ENCODE measurements at regions not wholly inside any gene's neighbourhood (a gene's known extent, or its start where the extent isn't known, plus 50 kb on each side); places are given as distances from the start of the nearest gene placed in this dataset.

DNA sequence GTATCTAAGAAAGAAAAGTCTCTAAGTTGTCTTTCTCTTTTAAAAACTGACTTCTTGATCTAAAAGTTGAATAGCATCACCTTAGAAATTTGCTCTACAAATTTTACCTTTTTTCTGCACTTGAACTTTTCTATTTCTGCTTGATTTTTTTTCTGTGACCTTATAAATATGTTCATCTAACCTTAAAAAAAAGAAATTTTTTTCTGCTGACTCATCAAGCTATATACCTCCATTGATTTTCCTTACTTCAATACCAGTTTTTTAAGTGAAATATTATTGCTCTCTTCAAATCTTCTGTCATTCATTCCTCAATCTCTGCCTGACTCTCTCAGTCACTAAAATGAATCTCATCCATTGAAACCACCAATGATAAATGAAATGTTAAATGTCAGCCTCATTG, 910.1 kb downstream of the GALC start:
- no peak for DNase-seq

DNA sequence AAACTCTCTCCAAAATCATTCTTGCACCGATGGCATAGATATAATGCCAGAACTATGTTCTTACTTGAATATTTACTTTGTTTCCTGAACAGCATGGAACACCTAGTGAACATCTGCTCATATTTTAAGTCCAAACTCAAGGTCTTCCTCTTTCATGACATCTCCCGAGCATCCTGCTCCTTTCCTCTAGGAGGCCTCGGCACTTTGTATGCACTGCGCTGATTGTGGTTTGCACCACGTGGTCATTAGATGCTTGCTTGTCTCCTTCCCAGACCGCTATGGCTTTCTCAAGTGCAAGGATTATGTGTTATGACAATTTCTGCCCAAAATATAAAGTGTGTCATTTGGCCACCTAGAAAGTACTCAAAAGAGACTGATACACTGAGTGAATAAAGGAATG, 912.0 kb downstream of the GALC start:
- DNase-seq: no peak

DNA sequence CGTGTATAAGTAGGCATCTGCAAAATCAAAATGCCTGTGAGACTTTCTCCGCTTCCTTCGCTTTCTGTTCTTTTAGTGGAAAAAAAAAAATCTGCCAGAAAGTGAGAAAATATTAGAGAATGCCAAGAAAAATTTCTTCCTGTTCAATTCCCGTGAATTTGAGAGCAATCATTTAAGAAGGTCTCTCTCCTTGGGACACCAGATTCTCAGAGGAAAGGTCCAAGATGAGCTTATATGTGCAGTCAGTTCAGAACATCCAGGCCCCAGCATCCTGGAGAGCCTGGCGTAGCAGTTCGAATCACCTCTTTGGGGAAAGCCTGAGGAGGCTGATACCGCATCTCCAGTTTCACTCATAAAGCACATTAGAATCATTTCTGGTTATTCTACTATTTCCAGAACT, 912.8 kb downstream of the GALC start:
- DNase-seq: no peak

DNA sequence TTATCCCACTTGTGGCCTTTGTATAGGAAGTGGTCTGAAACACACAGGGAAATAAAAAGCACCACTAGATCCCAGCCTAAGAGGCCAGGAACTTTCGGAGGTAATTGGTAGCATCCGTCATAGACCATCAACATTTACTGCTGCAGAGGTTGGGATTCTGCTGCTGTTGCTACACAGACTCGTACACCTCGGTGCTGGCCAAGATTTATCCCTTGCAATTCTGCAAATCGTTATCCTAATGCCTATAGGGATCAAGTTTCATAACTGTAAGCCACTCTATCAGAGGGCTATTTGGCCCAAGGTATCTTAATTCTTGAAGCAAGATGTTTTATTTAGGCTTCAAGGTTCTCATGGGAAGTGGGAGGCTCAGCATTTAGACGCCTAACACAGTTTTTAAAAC, 913.6 kb downstream of the GALC start:
- DNase-seq: no peak

DNA sequence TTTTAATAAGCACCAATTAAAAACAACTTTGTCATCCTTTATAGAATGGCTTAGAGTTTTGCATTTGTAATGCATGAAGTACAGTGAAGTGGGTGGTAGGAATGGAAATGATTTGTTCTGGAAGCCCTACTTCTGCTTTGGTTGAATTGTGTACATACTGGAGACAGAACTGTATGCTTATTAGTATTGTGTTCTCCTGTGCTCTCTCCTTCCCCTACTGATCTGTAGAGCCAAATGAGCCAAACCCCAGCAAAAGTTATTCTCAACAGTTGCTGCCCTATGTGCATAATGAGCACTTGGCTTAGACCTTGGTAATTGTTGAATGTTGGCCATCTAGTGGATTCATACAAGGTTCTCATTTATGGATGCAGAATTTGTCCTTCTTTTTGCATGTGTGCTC, 916.1 kb downstream of the GALC start:
- no peak for DNase-seq

DNA sequence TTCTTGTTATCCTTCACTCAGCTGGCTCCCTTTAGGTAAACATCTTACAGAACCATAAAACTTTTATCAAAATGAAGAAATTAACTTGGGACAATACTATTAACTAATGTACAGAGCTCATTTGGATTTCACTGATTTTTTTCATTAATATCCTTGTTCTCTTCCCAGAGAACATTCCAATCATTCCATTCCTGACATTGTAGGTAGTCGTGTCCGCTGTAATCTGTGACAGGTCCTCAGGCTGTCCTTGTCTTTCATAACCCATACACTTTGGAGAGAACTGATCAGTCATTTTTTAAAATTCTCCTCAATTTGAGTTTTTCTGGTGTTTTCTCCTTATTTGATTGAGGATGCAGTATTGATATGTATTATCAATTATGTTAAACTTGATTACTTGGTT, 916.8 kb downstream of the GALC start:
- DNase-seq: no peak

DNA sequence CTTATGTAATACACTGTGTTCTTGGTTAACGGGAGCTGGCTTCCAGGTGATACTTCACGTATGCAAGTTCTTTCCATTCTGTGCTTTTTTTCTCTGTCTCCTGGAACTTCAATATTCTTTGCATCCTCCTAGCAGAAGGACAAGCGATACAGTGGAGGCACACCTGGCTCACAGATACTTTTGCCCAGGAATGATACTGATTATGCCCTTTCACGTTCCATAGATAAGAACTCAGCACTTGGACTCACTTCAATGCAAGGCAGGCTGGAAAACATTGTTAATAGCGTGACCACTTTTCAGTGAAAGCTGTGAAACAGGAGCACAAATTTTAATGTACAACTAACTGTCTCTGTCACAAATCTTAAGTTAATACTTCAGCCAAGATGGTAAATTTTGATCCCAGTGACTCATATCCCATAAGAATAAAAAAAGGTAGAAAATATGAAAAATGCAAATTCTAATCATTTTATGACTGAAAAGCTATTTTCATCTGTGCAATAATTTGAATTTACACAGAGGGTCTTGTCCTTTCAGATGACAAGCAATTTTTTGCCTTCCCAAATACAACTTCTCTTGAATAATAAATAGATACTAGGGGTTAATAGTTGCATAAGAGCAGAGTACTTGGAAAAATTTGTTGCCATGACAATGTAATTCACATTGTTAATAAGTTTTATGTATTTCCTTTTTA, 919.0 kb downstream of the GALC start:
- DNase-seq: no peak

DNA sequence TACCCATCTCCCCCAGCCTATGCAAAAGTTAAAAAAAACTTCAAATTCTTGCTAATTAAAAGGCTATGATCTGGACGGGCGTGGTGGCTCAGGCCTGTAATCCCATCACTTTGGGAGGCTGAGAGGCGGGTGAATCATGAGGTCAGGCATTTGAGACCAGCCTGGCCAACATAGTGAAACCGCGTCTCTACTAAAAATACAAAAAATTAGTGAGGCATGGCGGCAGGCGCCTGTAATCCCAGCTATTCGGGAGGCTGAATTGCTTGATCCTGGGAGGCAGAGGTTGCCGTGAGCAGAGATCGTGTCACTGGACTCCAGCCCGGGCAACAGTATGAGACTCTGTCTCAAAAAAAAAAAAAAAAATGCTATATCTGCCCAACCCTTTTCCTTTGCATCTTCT, 925.4 kb downstream of the GALC start:
- DNase-seq: no peak

DNA sequence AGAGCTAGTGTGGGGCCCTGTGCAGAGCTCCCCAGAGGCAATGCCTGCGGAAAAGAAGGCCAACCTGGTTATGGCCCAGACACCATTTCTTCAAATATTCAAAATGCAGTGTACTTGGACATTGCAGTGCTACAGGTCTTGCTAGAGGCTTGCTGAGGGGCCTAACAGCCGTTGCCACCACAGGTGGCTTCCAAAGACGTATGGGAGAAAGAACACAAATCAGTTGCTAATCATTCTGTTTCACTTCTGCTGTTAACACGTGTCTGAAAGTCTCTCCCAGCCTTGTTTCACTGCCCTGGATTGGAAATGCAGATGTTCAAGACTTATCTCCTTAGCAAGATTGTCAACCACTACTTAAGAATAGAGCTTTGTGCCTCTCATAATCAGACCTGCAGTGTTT, 925.9 kb downstream of the GALC start:
- no peak for DNase-seq

DNA sequence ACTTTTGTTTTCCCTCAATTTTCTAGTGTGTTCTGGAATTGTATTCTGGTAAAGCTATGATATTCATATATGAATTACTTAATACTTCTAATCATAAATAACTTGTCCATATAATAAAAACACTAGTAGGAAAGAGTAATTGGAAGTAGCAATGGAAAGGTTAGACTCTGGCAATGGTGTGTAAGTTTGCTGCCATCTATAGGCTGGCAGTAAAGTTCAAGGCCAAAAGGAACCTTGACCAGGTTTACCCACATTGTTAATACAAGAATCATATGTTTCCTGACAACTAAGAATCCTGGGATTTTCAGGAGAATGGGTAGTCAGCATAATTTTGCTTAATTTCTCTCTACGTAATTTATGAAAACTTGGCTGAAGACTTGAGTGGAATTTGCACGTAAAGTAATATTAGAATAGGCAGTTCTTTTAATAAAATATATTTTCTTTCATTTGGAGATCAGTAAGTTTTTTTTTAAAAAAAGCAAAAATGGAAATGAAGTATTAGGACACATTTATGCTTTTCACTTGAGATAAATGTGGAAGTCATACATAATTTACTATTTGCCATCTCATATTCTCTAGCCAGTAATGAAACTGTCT, 926.7 kb downstream of the GALC start:
- no peak for DNase-seq

DNA sequence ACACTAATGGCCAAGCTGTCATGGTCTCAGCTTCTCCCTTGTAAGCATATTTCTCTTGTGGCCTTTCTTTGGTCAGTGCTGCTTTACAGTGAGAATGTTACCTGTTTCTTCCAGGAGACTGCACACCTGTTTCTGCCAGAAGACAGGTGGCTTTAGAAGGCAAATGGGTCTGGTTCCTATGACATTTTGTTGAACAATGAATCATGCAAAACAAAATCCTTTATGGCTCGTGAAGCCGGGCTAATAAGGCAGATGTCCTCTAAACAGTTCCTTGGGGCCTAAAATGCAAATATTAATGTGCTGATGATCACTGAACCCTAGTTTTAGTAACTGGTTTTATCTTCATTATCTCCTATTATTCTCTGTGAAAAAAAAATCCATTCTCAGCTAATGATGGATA, 927.6 kb downstream of the GALC start:
- DNase-seq: no peak

DNA sequence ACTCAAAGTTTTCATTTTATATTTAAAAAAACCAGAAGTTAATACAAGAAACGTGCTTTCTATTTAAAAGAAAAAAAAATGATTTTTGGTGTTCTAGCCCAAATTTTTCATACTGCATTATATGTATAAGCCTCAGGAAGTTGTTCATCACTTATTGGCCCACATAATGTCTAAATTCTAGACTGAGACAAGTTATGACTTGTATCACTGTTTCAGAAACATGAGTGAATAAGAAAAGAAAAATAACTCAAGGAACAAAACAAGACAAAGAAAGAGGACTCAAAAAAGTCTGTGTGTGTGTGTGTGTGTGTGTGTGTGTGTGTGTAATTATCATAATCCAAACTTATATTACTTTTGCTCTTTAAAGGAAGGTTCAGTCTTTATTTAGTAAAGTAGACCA, 929.8 kb downstream of the GALC start:
- DNase-seq: no peak

DNA sequence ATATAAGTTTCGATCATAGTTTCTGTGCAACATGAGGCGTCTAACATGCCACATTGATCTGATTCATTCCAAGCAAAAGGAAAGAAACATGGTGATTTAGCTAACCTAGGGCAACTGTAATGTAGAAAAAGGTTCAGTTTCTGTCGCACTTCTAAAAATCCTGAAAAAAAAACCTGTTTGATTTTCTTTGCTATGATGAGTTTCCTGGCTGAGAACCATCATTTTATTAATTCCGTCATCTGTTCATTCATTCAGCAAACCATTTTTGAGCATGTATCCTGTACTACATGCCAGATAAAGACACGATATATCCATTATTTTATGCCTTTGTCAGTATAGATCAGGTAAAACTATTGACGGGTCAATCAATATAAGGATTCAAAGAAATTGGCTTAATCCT, 932.6 kb downstream of the GALC start:
- DNase-seq: no peak

DNA sequence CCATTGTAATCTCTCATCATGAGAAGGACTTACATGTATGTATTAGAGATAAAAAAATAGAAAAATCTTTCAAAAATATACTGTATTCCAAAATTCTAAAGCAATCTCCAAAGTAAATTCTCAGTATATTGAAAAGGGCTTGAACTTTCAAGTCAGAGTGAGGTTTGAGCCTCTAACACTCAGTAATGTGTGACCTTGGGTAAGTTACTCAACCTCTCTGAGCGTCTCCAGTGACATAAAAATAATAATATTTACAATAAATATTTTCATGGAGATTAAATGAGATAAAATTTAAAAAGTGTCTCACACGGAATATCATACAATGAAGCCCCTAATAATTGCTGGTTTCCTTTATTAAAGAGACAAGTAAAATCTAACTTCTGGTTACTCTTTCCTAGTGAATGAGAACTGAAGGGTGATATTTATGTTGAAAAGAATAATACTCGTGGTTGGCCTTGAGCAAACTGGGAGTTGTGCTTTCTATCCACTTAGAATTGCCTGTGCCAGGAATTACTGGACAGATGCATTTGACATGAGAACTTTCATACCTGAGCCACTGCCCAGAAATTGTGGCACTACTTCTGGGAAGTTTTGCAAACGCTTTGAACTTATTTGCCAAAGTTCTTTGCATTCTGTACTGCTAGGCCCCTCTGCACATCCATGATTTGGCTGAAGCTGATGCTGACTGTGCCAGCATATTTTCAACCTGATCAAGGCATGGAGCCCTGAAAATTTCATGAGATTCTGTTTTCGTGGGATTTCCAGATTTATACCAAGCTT, 933.7 kb downstream of the GALC start:
- no peak for DNase-seq

DNA sequence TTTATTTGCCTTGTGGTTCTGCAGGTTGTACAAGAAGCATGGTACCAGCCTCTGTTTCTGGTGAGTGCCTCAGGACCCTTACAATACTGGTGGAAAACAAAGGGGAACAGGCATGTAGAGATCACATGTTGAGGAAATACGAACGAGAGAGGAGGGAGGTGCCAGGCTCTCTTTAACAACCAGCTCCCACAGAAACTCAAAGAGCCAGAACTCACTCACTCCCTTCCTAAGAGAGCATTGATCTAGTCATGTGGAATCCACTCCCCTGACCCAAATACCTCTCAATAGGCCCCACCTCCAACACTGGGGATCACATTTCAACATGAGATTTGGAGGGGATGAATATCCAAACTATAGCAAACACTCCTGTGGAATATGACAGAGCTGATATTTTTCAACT, 938.0 kb downstream of the GALC start:
- no peak for DNase-seq

DNA sequence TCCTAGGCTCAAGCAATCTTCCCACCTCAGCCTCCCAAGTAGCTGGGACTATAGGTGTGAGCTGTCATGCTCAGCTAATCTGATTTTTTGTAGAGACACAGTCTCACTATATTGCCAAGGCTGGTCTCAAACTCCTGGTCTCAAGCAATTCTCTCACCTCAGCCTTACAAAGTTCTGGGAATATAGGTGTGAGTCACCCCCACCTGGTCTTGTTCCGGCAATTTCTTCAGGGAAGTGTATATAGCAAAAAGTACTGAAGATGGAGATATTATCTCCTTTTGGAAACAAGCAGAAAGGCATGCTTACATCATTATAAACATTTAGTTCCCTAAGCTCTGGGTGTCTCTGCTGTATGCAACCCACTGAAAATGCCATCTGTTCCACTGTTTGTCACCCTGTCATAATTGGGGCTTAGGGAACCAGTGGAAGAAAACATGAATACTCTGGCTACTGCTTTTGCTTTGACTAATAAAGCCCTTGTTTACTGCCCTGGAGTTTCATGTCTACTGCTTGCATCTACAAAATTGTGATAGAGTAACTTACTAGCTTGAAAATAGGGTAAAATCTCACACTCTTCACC, 940.2 kb downstream of the GALC start:
- DNase-seq: no peak

DNA sequence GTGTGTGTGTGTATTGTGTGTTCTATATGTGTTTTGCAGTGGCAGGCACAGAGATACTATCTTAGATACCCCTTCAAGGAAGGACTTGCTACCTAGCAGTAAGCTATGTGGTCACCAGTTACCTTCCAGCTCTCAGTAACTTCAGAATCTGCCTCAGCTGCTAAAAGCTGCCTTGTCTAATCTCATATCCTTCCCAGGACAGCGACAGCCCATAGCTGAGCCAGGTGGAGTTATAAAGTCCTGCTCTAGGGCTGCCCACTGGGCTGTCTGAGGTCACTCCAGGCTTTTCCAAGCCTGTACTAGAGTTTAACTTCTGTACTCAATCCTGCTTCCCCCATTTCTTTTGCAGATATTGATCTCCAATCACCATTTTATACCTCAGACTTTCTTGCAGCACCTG, 942.6 kb downstream of the GALC start:
- no peak for DNase-seq

DNA sequence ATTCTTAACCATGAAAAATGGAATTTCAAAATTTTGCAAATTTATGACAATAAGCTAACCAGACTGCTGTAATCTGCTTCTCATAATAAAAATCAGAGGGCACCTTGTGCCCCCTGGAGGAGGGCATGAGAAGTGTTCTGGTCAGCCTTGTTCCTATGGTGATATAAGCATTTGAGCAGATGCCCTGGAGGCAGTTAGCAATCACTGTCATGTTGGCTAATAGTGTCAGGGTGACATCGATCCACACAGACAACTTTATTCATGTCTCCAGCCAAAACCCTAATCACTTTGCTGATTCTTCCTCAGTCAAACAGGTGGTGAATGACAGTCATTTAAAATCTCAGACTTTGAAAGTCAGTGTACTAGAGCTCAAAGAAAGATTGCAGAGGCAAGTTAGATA, 943.0 kb downstream of the GALC start:
- no peak for DNase-seq

DNA sequence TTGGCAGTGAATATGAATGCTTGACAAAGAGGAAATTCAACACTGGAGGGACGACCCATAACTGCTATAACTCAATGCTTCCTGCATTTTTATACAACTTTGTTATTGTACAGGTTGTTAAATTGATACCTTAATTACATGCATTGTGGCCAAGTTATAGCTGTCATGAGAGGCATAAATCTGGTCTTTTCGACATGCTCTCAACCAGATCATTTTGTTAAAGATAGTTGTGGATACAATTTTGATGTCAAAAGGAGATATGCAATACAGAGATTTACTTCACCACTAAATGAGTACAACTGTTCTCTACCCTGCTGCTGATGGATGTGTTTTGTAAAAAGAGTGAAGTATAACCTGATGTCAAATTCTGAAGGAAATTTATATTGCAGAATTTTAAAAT, 946.0 kb downstream of the GALC start:
- DNase-seq: no peak

DNA sequence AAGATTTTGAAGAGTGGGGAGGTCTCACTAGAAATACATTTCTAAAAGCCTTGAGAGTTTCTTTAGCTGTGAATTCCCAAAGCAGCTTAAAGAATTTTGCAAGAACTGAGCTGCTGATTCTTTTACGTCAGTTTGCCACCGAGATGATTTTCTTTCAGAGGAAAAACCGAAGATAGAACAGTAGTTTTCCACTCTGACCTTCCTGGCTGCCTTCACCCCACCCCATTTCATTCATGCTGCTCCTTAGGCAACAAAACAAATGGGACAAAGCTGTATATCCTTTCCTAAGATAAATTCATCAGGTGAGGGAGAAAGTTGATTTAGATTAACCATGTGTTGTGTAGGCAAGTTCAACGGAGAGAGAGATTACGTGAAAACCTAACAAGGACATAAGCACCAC, 947.0 kb downstream of the GALC start:
- no peak for DNase-seq

DNA sequence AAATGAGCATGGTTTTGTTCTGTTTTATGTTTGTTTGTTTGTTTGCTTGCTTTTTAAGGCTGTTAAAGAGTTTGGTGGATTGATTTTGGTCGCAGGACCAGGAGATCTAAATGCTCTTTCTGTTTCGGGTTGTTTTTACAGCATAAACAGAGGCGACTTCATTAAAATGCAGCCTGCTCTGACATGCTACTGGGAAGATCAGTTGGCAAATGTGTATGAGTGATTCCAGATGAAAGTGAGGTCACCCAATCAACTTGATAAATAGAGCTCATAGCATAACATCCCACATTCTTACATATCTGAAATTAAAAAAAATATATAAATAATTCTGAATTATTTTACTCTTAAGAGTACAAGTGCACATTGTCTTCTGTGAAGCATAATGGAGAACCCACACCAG, 947.7 kb downstream of the GALC start:
- no peak for DNase-seq

DNA sequence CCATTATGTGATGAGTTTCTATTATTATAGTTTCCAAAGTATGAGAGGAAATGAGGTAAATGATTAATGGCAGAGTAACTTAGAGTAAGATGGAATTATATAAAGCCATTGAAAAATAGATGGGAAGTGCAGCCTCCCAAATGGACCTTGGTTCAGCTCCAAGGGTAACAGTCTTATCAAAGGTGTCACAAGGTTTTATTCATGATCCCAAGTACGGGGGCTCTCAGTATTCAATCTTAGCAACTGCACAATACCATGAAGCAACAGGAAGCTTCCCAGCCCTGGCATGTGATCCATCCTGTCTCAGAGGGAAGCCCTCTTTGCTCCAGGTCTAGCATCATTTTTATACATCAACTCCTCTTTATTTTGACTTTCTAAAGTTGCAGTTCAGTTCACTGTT, 948.2 kb downstream of the GALC start:
- no peak for DNase-seq

DNA sequence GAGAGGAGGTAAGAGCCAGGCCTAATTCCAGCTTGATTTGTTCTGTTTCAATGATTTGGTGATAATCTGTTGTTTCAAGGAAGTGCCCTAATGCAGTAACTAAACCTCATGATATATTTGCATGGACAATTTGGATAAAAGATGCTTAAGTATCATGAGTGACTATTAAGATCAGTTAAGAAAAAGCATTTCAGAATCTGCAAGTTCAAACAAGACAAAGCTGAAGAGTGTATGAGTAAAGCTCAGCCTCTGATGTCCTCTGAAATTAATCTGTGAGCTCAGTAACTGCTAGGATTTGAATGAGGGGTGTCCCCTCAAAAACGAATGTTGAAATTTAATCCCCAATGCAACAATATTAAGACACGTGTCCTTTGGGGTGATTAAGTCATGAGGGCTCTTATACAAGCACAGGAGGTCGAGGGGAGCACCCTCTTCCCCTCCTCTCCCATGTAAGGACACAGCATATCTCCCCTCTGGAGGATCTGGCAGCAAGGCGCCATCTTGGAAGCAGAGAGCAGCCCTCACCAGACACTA, 949.2 kb downstream of the GALC start:
- no peak for DNase-seq

DNA sequence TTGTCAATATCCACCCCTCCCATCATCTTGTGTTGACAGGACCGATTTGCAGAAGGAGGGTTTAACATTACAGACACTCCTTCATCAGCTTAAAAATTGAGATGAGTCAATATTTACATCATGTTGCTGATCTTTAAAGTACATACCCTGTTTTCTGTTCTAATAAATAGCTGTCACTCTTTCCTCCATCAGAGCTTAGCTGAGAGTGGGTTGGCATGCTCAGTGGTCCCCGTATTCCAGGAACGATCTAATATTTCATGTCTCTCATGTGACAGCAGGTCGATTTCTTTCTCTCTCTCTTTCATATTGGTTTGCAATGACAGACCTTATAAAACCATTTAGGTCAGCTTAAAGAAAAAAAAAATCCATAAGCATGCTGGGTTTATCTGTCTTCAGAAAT, 950.6 kb downstream of the GALC start:
- no peak for DNase-seq

Measured in CD4-positive, alpha-beta T cell treated with Interleukin-12 subunit alpha and Interleukin-12 subunit beta, for 1 hour (primary cell).